PFSK-1 (cell line): ENCODE measurements at regions not wholly inside any gene's neighbourhood (a gene's known extent, or its start where the extent isn't known, plus 50 kb on each side); places are given as distances from the start of the nearest gene placed in this dataset.

Experiments used
- FOXP2 ChIP-seq: optimal IDR thresholded peaks from 2 replicates; pipeline ENCODE3; 2011; ENCODE audit warnings: borderline replicate concordance, control low read depth, inconsistent platforms; ENCODE audit not compliant: insufficient read depth; ENCODE audit errors: extremely low read length, extremely low read depth
- POLR2AphosphoS5 ChIP-seq: IDR thresholded peaks from 2 replicates; pipeline ENCODE4 v1.6.1; 2012; ENCODE audit warnings: low read depth, mild to moderate bottlenecking, control low read depth, low read length, moderate library complexity
- SIN3A ChIP-seq: IDR thresholded peaks from 2 replicates; pipeline ENCODE4 v1.6.1; 2012; ENCODE audit warnings: mild to moderate bottlenecking, low read length, moderate library complexity, borderline replicate concordance; ENCODE audit not compliant: insufficient read depth
- TAF1 ChIP-seq: IDR thresholded peaks from 2 replicates; pipeline ENCODE4 v1.6.1; 2012; ENCODE audit warnings: low read length, control low read depth, borderline replicate concordance; ENCODE audit not compliant: insufficient read depth
- TF ChIP-seq, protein P1 (sequence below), 2 experiments: IDR thresholded peaks; 2 replicates each; pipeline versions ENCODE4 v1.6.1 to v1.8.0; 2011 to 2012; ENCODE audit warnings: low read depth in 2 of 2, low read length in 2 of 2, control low read depth in 1 of 2, inconsistent platforms in 1 of 2, mild to moderate bottlenecking in 1 of 2, moderate library complexity in 1 of 2; ENCODE audit not compliant: insufficient read depth in 1 of 2

DNA sequence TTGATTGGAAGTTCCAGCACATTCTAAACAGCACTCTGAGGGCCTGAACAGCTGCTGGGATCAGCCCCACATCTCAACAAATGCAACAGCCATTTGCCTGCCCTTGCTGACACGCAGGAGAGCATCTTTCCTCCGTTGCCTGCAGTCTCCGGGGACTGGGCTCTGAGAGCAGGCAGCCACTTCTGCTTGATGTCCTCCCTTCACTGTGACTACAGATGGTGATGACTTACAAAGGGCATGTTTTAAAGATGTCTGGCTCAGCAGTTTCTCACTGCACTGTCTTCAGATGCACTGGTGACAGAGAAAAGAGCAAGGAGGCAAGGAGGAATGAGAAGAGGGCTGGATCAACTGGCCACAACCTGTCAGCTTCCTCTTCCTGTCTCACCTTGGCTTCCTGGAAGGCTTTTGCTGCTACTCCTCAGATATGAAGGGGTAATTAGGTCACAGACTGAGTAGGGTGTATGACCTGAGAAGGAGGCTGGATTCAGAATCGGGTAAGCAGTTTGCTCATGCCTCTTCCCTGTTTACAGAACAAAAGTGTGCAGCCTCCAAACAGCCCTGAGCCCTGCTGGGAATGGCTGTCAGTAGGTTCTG lies 143.5 kb upstream of the GHITM start:
- TF ChIP-seq SIN3A (no peak), FOXP2 (no peak), TAF1 (no peak), POLR2AphosphoS5 (no peak)
- TF ChIP-seq, protein P1, sequence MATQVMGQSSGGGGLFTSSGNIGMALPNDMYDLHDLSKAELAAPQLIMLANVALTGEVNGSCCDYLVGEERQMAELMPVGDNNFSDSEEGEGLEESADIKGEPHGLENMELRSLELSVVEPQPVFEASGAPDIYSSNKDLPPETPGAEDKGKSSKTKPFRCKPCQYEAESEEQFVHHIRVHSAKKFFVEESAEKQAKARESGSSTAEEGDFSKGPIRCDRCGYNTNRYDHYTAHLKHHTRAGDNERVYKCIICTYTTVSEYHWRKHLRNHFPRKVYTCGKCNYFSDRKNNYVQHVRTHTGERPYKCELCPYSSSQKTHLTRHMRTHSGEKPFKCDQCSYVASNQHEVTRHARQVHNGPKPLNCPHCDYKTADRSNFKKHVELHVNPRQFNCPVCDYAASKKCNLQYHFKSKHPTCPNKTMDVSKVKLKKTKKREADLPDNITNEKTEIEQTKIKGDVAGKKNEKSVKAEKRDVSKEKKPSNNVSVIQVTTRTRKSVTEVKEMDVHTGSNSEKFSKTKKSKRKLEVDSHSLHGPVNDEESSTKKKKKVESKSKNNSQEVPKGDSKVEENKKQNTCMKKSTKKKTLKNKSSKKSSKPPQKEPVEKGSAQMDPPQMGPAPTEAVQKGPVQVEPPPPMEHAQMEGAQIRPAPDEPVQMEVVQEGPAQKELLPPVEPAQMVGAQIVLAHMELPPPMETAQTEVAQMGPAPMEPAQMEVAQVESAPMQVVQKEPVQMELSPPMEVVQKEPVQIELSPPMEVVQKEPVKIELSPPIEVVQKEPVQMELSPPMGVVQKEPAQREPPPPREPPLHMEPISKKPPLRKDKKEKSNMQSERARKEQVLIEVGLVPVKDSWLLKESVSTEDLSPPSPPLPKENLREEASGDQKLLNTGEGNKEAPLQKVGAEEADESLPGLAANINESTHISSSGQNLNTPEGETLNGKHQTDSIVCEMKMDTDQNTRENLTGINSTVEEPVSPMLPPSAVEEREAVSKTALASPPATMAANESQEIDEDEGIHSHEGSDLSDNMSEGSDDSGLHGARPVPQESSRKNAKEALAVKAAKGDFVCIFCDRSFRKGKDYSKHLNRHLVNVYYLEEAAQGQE (IDR thresholded peaks at IDR 0.05; ENCODE audit: insufficient read depth in 1 of 2, low read depth in 2 of 2, low read length in 2 of 2), result no peak

DNA sequence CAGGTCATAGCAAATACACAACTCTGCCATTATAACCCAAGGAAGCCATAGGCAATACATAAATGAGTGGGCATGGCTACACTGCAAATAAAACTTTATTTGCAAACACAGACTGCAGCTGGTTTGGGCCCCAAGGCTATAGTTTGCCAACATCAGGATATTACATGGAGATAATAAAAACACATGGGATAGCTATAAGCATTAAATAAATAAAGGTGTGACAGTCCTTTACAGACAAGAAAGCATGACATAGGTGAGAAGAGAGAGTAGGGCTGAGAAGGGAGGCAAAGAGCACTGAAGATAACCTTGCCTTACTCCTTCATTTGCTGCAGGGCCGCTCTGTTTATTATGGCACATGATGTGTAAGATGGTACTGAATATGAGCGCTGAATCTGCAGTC lies 135.1 kb upstream of the GHITM start:
- TF ChIP-seq, protein P1 (IDR thresholded peaks at IDR 0.05; ENCODE audit: insufficient read depth in 1 of 2, low read depth in 2 of 2, low read length in 2 of 2), result no peak
- no peak for TF ChIP-seq SIN3A

DNA sequence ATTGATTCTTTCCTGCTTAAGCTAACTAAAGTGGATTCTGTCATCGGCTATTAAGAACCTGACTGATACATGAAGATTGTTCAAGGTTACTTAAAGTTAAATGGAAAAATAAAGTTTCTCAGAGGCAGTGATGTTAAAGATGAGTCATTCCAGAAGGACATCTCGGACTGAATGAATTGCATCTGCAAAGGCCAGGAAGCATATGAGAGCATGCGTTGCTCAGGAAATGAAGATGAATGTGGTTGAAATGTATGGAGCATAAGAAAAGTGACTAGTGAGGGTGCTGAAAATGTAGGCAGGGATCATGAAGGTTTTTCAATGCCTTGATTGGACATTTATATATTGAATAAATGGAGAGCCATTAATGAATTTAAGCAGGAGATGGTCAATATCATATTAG lies 133.9 kb upstream of the GHITM start:
- TF ChIP-seq TAF1, result no peak
- TF ChIP-seq, protein P1 (IDR thresholded peaks at IDR 0.05; ENCODE audit: insufficient read depth in 1 of 2, low read depth in 2 of 2, low read length in 2 of 2), result no peak
- no peak for TF ChIP-seq SIN3A
- TF ChIP-seq FOXP2, result no peak
- no peak for TF ChIP-seq POLR2AphosphoS5

DNA sequence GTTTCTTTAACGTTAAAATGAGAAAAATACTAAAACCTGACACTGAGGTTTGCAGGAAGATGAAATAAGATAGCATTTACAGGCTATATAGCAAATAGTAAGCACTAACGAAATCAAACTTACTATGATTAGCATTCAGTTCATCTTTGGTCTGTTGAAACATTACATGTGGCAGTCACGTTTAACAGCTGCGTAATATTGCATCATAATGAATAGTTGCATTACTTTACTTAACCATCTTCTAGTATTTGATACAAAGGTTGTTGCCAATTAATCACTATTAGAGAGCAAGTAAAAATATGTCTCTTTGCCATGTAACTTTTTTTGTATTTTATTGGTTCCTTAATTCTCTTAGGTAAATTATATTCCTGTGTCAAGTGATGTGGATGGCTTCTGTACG lies 131.8 kb upstream of the GHITM start:
- TF ChIP-seq, protein P1 (IDR thresholded peaks at IDR 0.05; ENCODE audit: insufficient read depth in 1 of 2, low read depth in 2 of 2, low read length in 2 of 2), result no peak
- TF ChIP-seq TAF1 (no peak), POLR2AphosphoS5 (no peak), SIN3A (no peak), FOXP2 (no peak)

DNA sequence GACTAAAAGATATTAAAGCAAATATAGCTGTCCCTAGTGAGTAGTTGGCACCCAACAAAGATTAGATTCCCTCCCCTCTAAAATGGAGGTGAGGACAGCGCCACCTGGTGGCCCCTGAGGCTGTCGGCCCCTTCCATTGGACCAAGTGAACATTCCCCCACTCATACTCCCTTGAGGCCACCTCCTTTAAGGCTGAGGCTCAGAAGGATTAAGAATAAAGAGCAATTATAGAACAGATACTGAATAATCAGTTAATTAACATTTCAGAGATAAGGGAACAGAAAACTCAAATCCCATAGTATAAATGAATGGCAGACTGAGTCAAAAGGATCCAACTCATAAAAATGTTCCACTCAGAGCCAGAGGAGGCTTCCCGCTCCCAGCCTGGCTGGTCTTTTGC lies 130.4 kb upstream of the GHITM start:
- TF ChIP-seq FOXP2, result no peak
- TF ChIP-seq POLR2AphosphoS5, result no peak
- TF ChIP-seq TAF1, result no peak
- TF ChIP-seq SIN3A, result no peak
- TF ChIP-seq, protein P1 (IDR thresholded peaks at IDR 0.05; ENCODE audit: insufficient read depth in 1 of 2, low read depth in 2 of 2, low read length in 2 of 2), result no peak
